Daoy (cell line): ENCODE measurements at regions not wholly inside any gene's neighbourhood (a gene's known extent, or its start where the extent isn't known, plus 50 kb on each side); places are given as distances from the start of the nearest gene placed in this dataset.

Experiments used
- DNase-seq: peaks from one replicate; pipeline ENCODE4 v3.0.0-alpha.2; 2015; ENCODE audit warnings: low read depth

DNA sequence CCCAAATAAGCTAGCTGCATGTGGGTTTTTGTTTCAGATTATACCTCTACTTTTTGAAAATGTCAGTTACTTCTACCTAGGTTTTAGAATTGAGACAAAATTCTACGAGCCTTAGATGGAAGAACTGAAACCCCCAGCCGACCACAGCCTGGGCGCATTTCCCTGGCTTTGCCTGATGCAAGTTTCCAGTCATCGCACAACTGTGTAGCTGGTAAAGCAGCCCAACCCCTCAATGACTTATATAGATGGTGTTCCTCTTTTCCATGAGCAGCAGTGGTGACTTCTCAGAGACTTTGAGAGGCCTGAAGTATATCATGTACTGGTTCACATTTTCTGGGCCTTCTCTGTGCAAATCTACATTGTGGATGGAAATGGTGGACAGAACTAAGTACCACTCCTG, 515.4 kb upstream of the RAB6C start:
- DNase-seq, result no peak

DNA sequence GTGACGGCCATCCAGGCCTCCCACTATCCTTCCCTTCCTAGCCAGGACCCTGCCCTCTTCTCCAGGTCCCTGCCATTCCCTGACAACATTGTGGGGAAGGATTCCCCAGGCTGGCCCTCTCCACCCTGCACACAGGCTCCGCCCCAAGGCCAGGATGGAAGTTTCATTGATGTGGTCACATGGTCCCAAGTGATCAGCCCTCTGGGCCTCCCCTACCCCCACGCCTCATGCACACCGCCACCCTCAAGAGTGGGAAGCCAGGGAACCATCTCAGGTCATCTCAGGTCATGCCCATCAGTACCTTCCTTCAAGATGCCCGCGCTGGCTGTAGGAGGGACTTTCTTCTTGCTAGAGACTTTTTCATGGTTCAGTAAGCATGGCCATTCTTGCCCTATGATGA, 514.8 kb upstream of the RAB6C start:
- DNase-seq, result no peak

DNA sequence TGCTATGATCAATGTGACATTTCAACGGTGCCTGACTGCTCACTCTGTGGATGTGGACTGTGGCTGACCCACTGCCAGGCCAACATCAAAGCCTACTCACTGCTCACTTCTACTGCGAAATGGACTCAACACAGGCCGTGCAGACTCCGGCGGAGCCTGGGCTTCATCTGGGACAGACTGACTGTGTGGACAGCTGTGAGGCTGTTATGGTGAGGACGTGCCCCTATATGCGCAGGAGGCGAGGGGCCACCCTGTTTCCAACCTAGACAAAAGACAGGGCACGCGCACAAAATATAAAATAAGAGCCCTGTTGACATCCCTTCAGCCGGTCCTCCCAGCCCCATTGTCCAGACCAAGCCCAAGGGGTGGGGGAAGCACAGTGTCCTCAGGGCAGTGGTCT, 514.4 kb upstream of the RAB6C start:
- no peak for DNase-seq

DNA sequence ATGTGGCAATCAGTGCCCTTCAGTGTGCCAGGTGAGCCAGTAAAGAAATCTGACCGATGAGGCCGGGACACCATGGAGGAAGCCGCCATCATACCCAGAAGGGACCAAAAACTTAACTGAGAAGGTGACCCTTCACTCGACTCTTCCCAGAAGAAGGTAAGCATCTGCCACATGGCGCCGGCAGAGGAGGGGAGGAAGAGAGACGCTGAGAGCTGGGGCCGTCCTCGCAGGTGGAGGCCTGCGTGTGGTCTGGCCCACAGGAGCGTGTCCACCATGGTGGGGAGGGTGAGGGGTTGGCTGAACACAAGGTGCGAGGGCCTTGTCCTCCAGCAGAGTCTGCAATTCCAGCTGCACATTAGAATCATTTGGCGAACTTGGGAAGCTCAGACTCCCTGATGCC, 513.1 kb upstream of the RAB6C start:
- no peak for DNase-seq

DNA sequence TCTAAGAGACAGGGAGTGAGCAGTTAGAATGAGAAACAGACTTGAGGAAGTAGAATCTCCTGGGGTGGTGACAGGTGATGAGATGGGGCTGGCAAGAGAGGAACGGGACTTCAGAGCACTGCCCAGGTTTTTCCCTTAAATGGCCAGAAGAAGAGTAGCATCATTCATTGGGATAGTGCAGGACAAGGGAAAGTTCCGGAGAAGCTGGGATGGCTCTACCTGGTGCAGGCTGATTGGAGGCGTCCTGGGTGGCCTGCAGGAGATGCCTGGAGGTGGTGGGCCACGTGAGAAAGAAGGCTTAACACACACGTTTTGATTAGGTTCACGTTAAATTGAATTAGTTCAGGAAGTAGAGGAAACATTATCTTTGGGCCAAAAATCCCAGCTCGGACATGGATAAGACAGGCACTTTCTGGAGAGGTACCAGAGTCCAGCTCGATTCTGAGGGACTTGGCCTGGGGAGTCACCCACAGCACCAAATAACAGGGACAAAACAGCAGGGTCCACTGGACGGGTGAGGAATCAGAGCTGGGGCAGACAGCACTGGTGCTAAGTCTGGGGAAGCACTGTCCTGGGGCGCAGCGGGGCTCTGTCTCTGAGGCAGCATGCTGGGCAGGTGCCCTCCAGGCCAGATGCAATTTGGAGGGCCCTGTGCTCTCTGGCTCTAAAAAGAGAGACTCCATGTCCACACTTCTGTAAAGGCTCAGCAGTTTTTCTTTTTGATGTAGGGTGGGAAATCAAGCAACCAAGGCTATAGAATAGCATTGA, 512.3 kb upstream of the RAB6C start:
- no peak for DNase-seq

DNA sequence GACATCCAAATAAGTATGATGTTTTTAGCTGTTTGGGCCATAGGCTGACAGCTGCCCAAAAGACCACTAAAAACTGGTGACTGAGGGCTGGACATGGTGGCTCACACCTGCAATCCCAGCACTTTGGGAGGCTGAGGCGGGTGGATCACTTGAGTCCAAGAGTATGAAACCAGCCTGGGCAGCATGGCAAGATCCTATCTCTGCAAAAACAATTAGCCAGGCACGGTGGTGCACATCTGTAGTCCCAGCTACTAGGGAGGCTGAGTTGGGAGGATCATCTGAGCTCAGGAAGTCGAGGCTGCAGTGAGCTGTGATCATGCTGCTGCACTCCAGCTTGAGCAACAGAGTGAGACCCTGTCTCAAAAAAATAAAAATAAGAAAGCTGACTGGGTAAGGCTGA, 511.5 kb upstream of the RAB6C start:
- no peak for DNase-seq

DNA sequence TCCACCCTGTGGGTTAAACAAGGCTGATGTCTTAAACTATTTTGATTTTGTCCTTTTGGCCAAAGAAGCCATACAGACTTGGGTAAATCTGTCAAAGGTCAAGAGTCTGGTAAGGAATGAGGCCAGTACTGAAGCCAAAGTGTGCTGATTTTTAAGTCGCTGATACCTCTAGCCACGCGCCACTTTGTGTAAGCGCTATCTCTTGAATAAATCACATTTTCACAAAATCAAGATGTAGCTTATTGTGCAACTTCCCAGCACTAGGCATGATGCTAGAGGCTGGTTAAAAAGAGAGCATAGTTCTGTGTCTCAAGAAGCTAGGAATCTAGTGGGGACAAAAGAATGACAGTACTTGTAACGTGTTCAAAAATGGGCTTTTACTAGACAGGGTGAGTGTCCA, 510.6 kb upstream of the RAB6C start:
- DNase-seq, result no peak

DNA sequence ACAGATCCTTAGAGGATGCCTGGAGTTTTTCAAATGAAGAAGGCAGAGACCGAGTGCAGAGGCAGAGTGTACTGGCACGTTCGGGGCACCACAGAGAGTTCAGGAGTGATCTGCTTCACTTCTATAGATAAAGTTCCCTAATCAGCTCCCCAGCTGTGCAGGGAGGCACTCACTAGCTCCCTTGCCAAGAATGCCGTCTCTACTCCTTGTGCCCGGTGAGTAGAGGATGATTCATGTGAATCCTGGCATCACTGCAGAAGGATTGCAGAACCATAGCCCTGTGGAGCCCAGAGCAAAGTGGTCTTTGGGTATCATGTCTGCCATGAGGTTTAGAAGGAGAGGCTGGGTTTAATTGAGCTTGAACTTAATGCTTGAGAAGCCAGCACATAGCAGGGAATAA, 510.1 kb upstream of the RAB6C start:
- no peak for DNase-seq

DNA sequence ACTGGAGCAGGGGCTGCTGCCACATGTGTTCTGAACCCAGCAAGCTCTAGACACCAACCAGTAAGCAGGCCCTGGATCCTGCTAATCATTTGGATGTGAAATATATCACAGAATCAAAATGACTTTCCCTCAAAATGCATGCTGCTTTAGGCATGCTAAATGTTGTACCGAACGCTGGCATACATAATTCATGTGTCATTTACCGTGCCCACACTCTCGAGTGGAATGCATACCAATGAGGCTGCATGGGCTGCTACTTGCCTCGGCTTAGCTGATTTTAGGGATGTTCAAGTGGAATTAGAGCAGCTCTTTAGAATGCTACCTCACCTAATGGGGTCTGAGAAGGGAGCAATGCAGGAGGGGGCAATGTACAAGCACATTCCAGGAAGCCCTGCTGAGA, 509.6 kb upstream of the RAB6C start:
- no peak for DNase-seq

DNA sequence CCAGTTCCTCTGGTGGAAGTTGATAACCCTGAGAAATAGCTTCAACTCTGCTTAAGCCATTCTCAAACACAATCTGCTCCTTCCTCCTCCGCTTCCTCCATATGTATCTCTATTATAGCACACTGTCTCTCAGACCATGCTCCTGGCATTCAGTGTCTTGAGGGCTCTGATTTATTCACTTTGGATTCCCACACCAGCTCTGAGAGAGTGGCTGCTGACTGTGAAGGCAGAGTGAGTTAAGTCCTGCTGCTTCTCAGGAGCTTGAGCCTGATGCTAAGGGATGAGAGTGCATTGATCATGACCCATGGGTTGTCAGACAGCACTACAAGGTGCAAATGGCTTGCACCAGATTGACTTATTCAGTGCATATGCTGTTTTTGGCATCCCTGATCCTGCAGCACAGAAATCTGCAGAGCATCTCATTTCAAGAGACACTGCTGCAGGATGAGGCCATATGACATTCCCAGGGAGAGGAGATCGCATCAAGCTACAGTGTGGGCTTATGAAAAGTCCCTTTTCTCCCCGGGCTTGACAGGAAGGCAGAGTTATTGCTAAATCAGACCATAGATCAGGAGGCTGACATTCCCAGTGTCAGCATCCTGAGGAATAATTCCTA, 500.5 kb upstream of the RAB6C start:
- DNase-seq, result no peak

DNA sequence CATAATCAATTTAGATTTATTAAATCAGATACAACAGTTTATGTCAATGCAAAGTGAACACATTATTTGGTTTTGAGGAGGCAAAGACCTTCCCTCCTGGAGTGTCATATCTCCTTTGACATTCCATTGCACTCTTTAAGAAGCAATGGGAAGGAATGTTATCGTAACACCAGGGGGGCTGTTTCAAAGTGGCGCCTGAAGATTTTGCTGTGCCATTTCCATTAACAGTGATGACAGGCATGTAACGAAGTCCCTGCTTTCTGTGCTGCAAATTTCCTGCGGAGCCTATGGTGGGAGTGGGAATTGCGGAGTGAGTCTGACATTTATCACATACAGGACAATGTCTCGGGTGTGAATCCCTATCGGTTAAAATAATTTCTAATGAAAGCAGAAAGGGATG, 499.6 kb upstream of the RAB6C start:
- no peak for DNase-seq

DNA sequence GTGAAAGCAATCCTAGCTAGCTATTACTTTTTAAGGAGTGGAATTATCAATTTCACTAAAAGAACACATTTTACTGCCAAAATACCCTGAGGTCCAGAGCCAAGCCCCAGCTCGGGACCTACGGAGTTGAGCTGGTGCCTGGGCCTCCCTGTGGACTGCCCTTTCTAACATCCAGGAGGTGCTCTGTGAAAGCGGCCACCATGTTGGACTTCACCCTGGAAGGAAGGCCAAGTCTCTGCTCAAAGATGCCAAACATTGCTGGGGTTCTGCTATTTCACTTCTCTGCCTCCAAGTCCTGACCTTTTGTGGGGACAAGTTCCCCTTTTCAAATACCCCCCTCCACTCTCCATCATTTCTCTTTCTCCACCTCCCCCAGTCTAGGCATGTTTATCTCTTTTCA, 498.7 kb upstream of the RAB6C start:
- no peak for DNase-seq

DNA sequence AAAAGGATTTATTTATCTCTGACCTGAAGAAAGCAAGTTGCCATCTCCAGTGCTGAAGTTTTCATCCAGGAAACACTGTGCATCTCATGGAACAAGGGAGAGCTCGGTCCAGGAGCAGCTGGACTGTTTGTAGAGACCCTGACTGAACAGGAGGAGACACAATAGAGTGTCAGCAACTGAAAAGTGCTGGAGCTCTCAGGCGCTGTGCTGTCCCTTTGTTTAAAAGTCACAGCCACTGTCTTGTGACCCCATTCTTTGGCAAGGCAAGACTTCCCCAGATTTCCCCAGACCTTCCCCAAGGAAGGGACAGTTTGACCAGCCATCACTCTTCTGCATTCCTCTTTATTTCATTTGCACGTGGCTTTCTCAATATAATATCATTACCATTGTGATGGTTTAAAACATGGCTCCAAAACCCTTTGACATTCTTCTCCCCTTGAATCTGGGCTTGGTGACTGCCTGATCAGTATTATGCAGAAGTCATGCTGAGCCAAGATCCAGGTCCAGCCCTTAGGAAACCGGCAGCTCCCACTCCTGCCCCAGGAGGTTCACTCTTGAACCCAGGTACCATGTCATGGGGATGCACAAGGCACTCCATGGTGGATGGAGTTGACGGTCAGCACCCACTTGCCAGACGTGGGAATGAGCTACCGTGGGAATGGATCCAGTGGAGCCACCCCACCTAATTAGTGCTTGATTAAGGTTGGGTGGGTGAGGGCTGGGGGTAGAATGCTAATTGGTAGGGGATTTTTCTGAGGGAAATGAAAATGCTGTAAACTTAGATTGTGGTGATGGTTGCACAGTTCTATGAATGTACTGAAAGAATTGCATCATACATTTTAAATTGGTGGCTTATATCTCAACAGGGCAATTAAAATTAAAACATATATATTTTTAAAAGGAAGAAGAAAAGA, 497.9 kb upstream of the RAB6C start:
- DNase-seq, result no peak

DNA sequence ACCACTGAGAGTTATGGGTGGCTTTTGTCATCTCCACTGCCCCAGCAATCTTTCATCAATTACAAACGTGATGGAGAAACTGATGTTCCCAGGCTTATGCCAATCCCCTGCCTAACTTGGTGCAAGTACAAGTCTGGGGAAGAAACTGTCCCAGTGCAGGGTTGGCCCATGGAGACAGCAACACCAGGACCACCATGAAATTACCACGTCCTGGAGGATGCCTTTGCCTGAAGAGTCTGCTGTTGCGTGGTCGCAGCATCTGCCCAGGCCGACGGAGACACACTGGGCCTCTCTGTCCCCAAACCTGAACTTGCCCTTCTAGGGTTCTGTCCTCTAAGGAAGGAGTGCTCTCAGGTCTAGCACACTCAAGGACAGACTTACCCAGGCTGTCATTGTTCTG, 496.8 kb upstream of the RAB6C start:
- no peak for DNase-seq

DNA sequence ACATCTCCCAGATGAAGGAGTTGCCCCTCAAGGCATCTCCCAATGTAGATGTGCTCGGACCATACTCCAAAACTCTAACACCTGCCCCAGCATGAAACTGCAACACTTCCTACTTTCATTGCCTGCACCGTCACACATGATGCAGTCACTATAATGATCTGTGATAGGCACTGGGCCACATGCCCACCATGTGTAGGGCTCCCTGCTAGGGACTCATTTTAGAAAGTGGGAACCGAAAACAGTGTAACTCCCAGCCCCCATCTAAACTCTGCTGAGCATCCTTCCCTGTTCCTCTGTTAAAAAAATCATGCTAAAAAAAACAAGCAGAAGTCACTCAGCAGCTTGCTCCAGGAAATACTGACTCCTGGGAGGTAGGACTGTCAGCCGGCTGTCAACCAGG, 496.1 kb upstream of the RAB6C start:
- DNase-seq, result no peak

DNA sequence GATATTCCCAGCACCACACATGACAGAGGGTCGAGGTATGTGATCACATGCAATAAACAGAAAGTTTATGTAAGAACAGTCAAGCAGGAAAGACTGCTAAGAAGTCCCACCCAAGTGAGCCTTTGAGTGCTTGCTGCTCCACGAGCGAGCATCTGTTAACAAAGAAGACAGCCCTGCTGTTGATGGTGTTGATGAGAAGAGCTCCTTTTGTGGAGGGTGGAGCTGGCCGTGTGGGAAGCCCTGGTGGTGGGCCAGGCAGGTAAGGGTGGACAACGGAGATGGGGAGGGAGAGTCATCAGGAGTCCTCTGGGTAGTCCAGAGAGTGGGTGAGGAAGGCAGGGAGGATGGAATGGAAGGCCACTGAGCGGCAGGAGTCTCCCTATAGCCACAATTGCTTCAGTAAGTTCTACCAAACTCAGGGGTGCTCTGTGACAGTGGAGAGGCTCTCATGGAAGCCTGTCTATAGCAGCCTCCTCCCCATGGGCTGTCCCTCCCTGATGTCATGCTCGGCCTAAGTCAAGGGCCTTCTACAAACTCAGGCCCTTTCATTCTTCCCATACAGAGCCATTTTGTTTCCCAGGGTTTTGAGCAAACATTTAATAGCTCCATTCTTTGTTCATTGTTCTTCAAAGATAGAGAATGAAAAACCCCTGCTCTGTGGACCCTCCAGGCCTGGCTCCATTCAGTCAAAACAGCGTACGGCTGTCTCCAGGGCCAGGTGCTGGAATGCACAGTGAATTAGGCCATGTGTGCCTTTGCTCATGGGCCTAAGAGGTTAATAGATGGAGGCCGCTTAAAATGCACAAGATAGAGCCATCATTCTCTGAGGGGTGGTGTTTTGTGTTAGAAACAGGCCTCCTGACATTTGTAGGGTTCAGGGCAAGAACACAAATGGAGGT, 494.2 kb upstream of the RAB6C start:
- DNase-seq, result no peak

DNA sequence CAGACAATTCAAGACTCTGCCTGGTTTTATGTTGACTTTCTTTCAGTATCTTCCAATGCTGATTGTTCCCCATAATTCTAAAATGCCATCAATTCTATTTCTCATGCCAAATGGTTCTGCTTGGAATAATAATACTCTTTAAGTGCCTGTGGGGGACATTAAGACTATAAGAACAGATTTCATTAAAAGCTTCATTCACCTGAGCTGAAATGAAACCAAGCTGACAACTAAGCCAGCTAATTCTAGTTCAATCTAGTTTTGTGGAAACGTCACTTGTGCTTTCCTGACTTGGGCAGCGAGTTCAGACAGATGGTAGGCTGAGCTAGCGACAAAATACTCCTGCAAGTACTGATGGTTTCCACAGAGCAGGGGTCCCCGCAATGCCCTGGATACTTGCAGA, 491.1 kb upstream of the RAB6C start:
- DNase-seq, result no peak

DNA sequence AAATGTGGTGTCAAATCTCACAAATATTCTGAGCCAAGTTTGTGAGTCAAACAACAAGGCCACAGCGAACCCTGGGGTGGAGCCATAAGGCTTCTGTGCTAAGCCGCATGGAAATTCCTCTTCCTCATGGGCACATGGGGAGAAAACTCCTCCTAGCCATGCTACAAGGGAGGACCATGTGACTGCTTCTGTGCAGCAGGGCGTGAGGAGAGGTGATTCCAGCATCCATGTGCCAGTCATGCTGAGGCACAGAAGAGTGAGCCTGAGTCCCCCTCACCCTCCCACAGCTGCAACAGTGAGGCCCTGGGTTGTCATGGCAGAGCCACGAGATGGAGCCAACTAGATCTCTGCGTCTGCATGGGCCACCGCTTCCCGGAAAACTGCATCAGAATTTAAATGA, 488.8 kb upstream of the RAB6C start:
- no peak for DNase-seq

DNA sequence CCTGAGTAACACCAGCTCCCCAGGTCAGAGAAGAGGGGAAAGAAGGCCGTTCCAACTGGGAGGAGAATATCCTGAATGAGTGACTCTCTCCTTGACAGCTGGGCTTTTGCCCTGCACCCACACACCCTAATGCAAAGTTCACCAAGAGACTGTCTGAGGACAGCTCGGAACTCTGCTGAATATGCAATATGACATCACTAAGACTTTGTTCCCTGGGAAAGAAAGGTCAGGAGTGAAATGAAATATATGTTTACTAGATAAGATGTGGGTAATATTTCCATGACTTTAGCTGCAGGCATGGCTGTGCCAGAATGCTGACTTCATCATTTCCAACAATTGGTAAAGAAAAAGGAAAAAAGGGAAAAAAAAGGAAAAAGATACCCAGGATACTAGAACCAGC, 488.2 kb upstream of the RAB6C start:
- DNase-seq, result no peak

DNA sequence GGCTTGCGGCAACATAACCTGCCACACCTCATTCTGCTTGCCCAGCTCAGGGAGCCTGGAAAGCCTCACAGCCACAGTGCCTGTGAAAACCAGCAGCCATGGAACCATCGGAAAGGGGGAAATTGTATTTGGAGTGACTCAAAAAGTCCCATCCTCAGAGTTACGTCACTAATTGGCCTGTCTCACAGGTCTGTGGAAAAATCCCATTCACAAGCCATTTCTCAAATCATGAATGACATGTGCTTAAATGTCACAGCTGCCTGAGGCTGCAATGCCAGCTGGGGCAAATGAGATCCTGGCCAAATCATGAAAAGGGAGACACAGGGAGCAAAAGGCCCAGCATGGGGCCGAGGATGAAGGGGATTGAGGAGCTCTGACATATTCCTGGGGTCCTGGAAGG, 486.9 kb upstream of the RAB6C start:
- no peak for DNase-seq

DNA sequence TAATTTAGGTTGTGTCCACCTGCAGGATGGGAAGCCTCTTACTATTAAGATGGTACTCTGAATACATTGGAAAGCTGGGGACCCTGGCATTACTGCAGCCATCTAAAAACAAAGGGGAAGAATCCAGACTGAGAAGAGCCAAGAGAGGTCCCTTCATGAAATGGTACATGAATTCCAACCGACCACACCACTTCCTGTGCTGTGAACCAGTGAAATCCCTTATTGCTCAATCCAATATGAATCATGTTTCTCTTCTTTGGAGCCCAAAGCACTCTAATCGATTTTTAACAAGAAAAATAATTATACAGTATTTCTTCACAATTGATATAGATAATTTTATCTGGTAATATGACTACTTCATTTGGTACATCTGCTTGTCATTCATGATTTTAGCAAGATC, 479.7 kb upstream of the RAB6C start:
- no peak for DNase-seq

DNA sequence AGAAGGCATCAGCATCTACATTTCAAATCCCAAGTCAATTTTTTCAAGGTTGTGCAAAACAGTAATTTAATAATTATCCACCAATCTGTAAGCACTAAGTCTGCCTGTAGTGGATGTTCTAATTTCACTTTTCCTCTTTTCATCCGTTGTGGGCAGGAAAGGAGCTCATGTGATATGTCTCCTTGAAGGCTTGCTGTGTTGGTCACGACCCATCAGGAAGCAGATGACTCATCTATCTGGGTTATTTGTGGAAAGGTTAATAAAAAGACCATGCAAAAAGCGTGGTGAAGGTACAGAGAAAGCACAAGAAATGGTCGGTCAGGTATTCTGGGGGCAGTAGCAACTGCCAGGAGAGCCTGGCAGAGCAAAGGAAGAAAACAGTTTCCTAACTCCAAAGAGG, 476.7 kb upstream of the RAB6C start:
- DNase-seq, result no peak
